CD4-positive, alpha-beta T cell (primary cell): ENCODE measurements at regions not wholly inside any gene's neighbourhood (a gene's known extent, or its start where the extent isn't known, plus 50 kb on each side); places are given as distances from the start of the nearest gene placed in this dataset.

ENCODE experiments used
- ATAC-seq: fragments of 200-7000 bp; cut with Tn5 transposase; one replicate; pipeline ENCODE4 v1.10.0; 2022; ENCODE audit warnings: mild to moderate bottlenecking; ENCODE audit not compliant: poor library complexity
- CTCF ChIA-PET: fragments of 350-600 bp; sonication (Branson Sonifier 250); formaldehyde crosslinking; loops from one replicate; lab custom pipeline; 2021; ENCODE audit warnings: antibody characterized with exemption, inconsistent platforms; lab: Charles Lee
- POLR2A ChIA-PET: fragments of 350-600 bp; sonication (Branson Sonifier 250); formaldehyde crosslinking; loops from one replicate; lab custom pipeline; 2021; ENCODE audit warnings: antibody characterized with exemption, inconsistent platforms; lab: Charles Lee
- DNase-seq, 14 experiments: peaks; one replicate each; pipeline ENCODE4 v3.0.0-alpha.2; 2013 to 2020; ENCODE audit warnings: mixed read lengths in 2 of 14
- H3K27ac ChIP-seq, 2 donors: one replicate each; pipeline versions ENCODE4 v1.5.1 to v1.7.0; 2013; ENCODE audit warnings: low read length in 2 of 2, low read depth in 1 of 2, mild to moderate bottlenecking in 1 of 2
- H3K27me3 ChIP-seq, 2 experiments: 1 replicate in 1 of 2; 2 replicates in 1 of 2; pipeline versions ENCODE4 v1.6.1 to v1.7.0; 2013; ENCODE audit warnings: low read length in 2 of 2, control low read depth in 1 of 2, mild to moderate bottlenecking in 1 of 2, moderate library complexity in 1 of 2; ENCODE audit not compliant: insufficient read depth in 2 of 2, control insufficient read depth in 1 of 2
- H3K36me3 ChIP-seq: one replicate; pipeline ENCODE4 v1.6.1; 2013; ENCODE audit warnings: low read length, control low read depth; ENCODE audit not compliant: insufficient read depth
- H3K4me1 ChIP-seq: one replicate; pipeline ENCODE4 v1.6.1; 2013; ENCODE audit warnings: low read length, control low read depth; ENCODE audit not compliant: insufficient read depth
- H3K4me3 ChIP-seq: one replicate; pipeline ENCODE4 v1.5.1; 2013; ENCODE audit warnings: mild to moderate bottlenecking, low read length, moderate library complexity
- H3K9me3 ChIP-seq, 2 experiments: 1 replicate in 1 of 2; 2 replicates in 1 of 2; pipeline versions ENCODE4 v1.6.1 to v1.7.0; 2013; ENCODE audit warnings: low read length in 2 of 2, mild to moderate bottlenecking in 2 of 2, control low read depth in 1 of 2, moderate library complexity in 1 of 2; ENCODE audit not compliant: control insufficient read depth in 1 of 2, insufficient read depth in 1 of 2
- H3K27ac Mint-ChIP-seq: one replicate; pipeline ENCODE4 v1.8.0; 2020; ENCODE audit warnings: mixed read lengths
- H3K27me3 Mint-ChIP-seq: one replicate; pipeline ENCODE4 v1.8.0; 2021; ENCODE audit warnings: mixed read lengths
- H3K36me3 Mint-ChIP-seq: one replicate; pipeline ENCODE4 v1.8.0; 2021; ENCODE audit warnings: low read depth, mixed read lengths
- H3K4me1 Mint-ChIP-seq: one replicate; pipeline ENCODE4 v1.8.0; 2021; ENCODE audit warnings: low read depth, mixed read lengths
- H3K4me3 Mint-ChIP-seq: one replicate; pipeline ENCODE4 v1.8.0; 2020; ENCODE audit warnings: mild to moderate bottlenecking, mixed read lengths
- H3K9me3 Mint-ChIP-seq: one replicate; pipeline ENCODE4 v1.8.0; 2020; ENCODE audit warnings: mixed read lengths
- CTCF ChIP-seq: fragments of 200-600 bp; IDR thresholded peaks from one replicate; pipeline ENCODE4 v1.8.0; 2022; ENCODE audit warnings: antibody characterized with exemption, mild to moderate bottlenecking
- intact Hi-C, 2 experiments: fragments of 100-400 bp; cut with DNase I in 1 of 2; cut with micrococcal nuclease in 1 of 2; formaldehyde crosslinking; loops; one replicate each; pipeline versions ENCODE4 v1.15.1 to v1.9.0; 2023 to 2025; cut with DNase I, micrococcal nuclease

- H3K9me3 Mint-ChIP-seq, result peaks cover 6% of the 10 kb centered on the region
- no peaks in the 10 kb centered on the region for H3K27me3 Mint-ChIP-seq
- CTCF ChIA-PET, result no interaction called here
- no peaks in the 10 kb centered on the region for H3K27me3 ChIP-seq
- no peaks in the 10 kb centered on the region for H3K36me3 ChIP-seq
- ATAC-seq, result no peak
- H3K9me3 ChIP-seq, result no peaks in the 10 kb centered on the region
- POLR2A ChIA-PET, result no interaction called here
- no peak overlapping the region for H3K27ac ChIP-seq
- no peak overlapping the region for H3K4me3 ChIP-seq
- no peak overlapping the region for H3K4me3 Mint-ChIP-seq
- no peak overlapping the region for H3K27ac Mint-ChIP-seq
- TF ChIP-seq CTCF, result no peak
- intact Hi-C loops, result no loop called here
- no peaks in the 10 kb centered on the region for H3K36me3 Mint-ChIP-seq
- no peaks in the 10 kb centered on the region for H3K4me1 Mint-ChIP-seq
- no peak for DNase-seq
- no peaks in the 10 kb centered on the region for H3K4me1 ChIP-seq
Measured at GRCh38 chr2:143988082-143988481, 531.8 kb downstream of the ZEB2 start.

DNA sequence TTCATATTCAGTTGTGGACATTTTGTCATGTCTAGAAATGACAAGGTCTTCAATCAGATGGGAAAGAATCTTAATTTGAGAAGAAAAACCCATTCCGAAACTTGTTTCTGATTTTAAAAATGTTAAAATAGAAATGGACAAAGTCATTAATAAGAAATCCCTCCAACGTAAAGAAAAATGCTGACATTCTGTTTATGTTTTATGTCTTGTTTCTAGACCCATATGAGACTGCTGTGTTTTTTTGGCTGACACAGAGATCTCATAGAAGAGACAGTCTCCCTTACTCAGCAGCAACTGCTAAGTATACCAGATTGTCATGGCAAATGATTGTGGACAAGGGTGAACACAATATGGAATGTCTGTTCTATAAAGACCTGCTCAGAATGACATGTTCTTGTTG lies 538.5 kb downstream of the ZEB2 start:
- CTCF ChIA-PET, result no interaction called here
- no peaks in the 10 kb centered on the region for H3K4me1 Mint-ChIP-seq
- Histone ChIP-seq H3K27me3 (no peaks in the 10 kb centered on the region), H3K4me1 (no peaks in the 10 kb centered on the region), H3K9me3 (no peaks in the 10 kb centered on the region), H3K4me3 (no peak overlapping the region), H3K27ac (no peak overlapping the region), H3K36me3 (no peaks in the 10 kb centered on the region)
- TF ChIP-seq CTCF, result no peak
- no peak overlapping the region for H3K27ac Mint-ChIP-seq
- H3K27me3 Mint-ChIP-seq, result no peaks in the 10 kb centered on the region
- DNase-seq, result no peak
- POLR2A ChIA-PET, result no interaction called here
- ATAC-seq, result no peak
- intact Hi-C loops, result no loop called here
- H3K4me3 Mint-ChIP-seq, result no peak overlapping the region
- no peaks in the 10 kb centered on the region for H3K9me3 Mint-ChIP-seq
- no peaks in the 10 kb centered on the region for H3K36me3 Mint-ChIP-seq

DNA sequence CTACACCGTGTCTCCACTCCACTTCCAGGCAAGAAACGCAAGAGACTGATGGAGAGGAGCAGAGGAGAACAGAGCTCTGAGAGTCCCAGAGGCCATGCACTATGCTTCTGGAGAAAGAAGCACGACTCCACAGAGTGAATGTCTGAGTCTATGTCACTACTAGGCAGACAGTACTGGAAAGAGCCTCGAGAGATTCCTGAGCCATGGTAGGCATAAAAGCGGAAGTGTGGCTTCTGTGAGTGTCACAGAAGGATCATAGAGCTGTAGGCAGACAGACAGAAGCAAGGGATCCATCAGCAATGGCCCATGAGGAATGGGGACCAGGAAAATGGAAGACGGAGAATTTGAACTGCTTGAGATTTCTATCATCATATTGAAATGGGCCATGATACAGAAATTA lies 542.6 kb downstream of the ZEB2 start:
- intact Hi-C loops, result no loop called here
- CTCF ChIA-PET, result no interaction called here
- Mint-ChIP-seq H3K9me3 (no peaks in the 10 kb centered on the region), H3K4me3 (no peak overlapping the region), H3K4me1 (no peaks in the 10 kb centered on the region), H3K27ac (no peak overlapping the region), H3K27me3 (no peaks in the 10 kb centered on the region), H3K36me3 (no peaks in the 10 kb centered on the region)
- no peaks in the 10 kb centered on the region for H3K4me1 ChIP-seq
- H3K36me3 ChIP-seq, result no peaks in the 10 kb centered on the region
- H3K27me3 ChIP-seq, result no peaks in the 10 kb centered on the region
- no peak for TF ChIP-seq CTCF
- ATAC-seq (no peak), DNase-seq (no peak)
- POLR2A ChIA-PET, result no interaction called here
- no peak overlapping the region for H3K4me3 ChIP-seq
- H3K27ac ChIP-seq, result no peak overlapping the region
- no peaks in the 10 kb centered on the region for H3K9me3 ChIP-seq
